HFFc6 (cell line): ENCODE measurements at regions not wholly inside any gene's neighbourhood (a gene's known extent, or its start where the extent isn't known, plus 50 kb on each side); places are given as distances from the start of the nearest gene placed in this dataset.

Source experiments
- DNase-seq: peaks from one replicate; pipeline ENCODE4 v3.0.0-alpha.2; 2018
- H3K27ac Mint-ChIP-seq: 2 replicates; pipeline ENCODE4 v1.8.0; 2020; ENCODE audit warnings: mild to moderate bottlenecking, mixed read lengths
- H3K27me3 Mint-ChIP-seq: 2 replicates; pipeline ENCODE4 v1.8.0; 2021; ENCODE audit warnings: mild to moderate bottlenecking, moderate library complexity, mixed read lengths; ENCODE audit not compliant: insufficient read depth
- H3K36me3 Mint-ChIP-seq: 2 replicates; pipeline ENCODE4 v1.8.0; 2021; ENCODE audit warnings: low read depth, mixed read lengths
- H3K4me1 Mint-ChIP-seq: 2 replicates; pipeline ENCODE4 v1.8.0; 2020; ENCODE audit warnings: low read depth, mixed read lengths
- H3K4me3 Mint-ChIP-seq: 2 replicates; pipeline ENCODE4 v1.8.0; 2020; ENCODE audit warnings: mild to moderate bottlenecking, moderate library complexity, mixed read lengths
- H3K9me3 Mint-ChIP-seq: 2 replicates; pipeline ENCODE4 v1.8.0; 2020; ENCODE audit warnings: mild to moderate bottlenecking, mixed read lengths
- TF ChIP-seq, protein P1 (sequence below): fragments of 200-600 bp; sonication (generic); IDR thresholded peaks from 2 replicates; pipeline ENCODE4 v1.5.0; 2021; ENCODE audit warnings: antibody characterized with exemption, mild to moderate bottlenecking

DNA sequence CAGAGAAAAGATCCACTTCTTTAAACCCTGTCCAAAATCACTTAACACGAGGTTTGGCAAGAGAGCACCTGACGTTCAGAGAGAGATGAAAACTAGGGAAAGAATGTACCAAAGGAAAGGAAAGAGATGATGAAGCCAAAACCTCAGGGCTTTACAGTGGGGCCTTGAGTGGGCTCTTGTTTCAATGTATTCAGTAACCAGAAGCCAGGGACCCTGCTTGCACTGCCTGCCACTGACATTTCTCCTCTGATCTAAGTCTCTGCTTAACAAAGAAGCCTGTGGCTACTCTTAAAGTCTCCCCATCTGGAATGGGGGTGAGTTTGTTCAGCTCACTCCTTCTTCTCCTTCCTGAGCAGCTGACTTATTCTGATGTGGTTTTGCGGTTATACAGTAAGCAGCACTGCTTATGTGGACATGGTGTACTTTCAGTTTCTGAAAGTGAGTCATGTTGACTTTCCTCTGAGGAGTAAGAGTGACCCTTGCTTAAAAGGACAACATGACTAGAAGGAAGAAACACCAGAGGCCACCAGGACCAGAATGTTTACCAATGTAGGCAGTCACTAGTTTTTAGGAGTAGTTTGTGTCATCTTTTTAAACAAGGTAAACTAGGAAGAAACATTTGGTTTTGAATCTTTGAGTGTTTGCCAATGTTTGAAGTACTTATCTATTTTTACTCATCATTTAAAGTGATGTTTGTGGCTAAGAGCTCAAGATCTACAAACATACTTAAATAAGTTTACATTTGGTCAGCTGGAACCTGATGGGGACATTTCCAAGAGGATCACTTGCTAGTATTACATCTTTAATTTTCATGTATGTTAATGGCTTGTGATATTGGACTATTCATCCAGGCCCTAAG is 87.4 kb downstream of the FASLG start:
- Mint-ChIP-seq H3K4me3 (peak overlapping the region; percentile 29), H3K27me3 (peaks cover 2% of the 10 kb centered on the region), H3K27ac (peak overlapping the region; percentile 67), H3K9me3 (no peaks in the 10 kb centered on the region), H3K36me3 (no peaks in the 10 kb centered on the region), H3K4me1 (peaks cover 42% of the 10 kb centered on the region)
- TF ChIP-seq, protein P1, sequence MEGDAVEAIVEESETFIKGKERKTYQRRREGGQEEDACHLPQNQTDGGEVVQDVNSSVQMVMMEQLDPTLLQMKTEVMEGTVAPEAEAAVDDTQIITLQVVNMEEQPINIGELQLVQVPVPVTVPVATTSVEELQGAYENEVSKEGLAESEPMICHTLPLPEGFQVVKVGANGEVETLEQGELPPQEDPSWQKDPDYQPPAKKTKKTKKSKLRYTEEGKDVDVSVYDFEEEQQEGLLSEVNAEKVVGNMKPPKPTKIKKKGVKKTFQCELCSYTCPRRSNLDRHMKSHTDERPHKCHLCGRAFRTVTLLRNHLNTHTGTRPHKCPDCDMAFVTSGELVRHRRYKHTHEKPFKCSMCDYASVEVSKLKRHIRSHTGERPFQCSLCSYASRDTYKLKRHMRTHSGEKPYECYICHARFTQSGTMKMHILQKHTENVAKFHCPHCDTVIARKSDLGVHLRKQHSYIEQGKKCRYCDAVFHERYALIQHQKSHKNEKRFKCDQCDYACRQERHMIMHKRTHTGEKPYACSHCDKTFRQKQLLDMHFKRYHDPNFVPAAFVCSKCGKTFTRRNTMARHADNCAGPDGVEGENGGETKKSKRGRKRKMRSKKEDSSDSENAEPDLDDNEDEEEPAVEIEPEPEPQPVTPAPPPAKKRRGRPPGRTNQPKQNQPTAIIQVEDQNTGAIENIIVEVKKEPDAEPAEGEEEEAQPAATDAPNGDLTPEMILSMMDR: no peak
- peak; percentile 99 for DNase-seq

DNA sequence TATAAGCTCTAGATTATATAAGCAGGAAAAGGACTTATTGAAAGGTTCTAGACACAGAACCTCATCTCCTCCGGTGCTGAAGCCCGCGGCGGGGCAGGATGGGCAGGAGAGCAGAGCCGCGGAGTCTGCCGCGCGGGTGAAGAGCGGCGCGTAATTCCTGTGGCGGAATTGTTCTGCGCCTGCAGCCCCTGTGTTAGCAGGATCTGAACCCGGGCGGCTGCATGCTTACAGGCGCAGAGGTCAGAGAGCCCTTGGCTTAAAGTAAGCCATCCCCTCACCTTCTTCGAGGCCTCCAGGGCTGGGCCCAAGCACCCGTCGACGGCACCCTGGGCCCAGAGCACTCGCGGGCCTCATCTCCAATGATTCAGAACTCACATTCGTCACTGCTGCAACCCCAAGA is 89.3 kb downstream of the FASLG start:
- TF ChIP-seq, protein P1: no peak
- no peak for DNase-seq
- Mint-ChIP-seq H3K9me3 (no peaks in the 10 kb centered on the region), H3K36me3 (no peaks in the 10 kb centered on the region), H3K27ac (no peak overlapping the region), H3K4me3 (no peak overlapping the region), H3K4me1 (peaks cover 36% of the 10 kb centered on the region), H3K27me3 (peaks cover 3% of the 10 kb centered on the region; the same call in 1 of the 2 replicates)

DNA sequence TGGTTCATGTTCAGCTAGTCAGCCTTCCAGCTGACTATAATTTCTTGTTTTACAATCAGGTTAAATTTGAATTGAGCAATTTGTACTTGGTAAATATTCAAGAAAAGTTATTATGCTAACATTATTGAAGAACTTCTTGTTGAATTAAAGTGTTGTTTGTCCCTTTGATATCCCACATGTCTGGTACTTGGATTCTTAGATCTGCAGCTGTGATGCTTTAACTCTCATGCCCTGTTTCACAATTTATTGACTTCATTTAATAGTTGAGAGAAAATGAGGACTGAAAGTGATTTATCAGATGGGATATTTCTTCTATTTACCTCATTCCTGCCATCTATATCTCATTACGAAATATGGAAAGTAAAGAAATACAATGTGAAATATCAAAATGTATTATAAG is 92.8 kb downstream of the FASLG start:
- Mint-ChIP-seq H3K27ac (no peak overlapping the region), H3K9me3 (no peaks in the 10 kb centered on the region)

GRCh38 chr1:172753964-172754363 is 95.1 kb downstream of the FASLG start:
- TF ChIP-seq, protein P1: no peak
- no peak overlapping the region for H3K27ac Mint-ChIP-seq
- H3K4me1 Mint-ChIP-seq: no peaks in the 10 kb centered on the region
- DNase-seq: no peak
- no peak overlapping the region for H3K4me3 Mint-ChIP-seq
- no peaks in the 10 kb centered on the region for H3K9me3 Mint-ChIP-seq
- H3K27me3 Mint-ChIP-seq: peaks cover 3% of the 10 kb centered on the region; the same call in 1 of the 2 replicates
- no peaks in the 10 kb centered on the region for H3K36me3 Mint-ChIP-seq

More for the DNA sequence above, 92.8 kb downstream of the FASLG start:
- Mint-ChIP-seq H3K36me3 (no peaks in the 10 kb centered on the region), H3K4me1 (peaks cover 9% of the 10 kb centered on the region), H3K4me3 (no peak overlapping the region), H3K27me3 (peaks cover 3% of the 10 kb centered on the region; the same call in 1 of the 2 replicates)
- TF ChIP-seq, protein P1: no peak
- DNase-seq: no peak

DNA sequence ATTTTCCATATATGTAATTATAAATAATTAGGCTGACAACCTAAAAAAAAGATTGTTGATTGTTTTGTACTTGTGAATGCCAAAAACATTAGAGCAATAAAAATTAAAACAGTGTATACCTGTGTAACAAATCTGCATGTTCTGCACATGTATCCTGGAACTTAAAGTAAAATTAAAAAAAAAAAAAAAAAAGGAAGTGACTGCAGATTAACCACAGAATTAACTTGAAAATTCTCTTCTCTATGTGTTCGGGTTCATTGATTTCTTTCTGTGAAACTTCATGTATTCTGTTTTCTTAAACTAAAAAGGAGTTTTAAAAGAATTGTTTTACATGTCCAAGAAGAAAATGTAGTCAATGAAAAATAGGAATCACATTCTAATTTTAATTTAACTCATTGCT is 95.7 kb downstream of the FASLG start:
- Mint-ChIP-seq H3K36me3 (no peaks in the 10 kb centered on the region), H3K4me1 (no peaks in the 10 kb centered on the region), H3K27ac (no peak overlapping the region), H3K27me3 (peaks cover 6% of the 10 kb centered on the region), H3K9me3 (no peaks in the 10 kb centered on the region), H3K4me3 (no peak overlapping the region)
- DNase-seq: no peak
- TF ChIP-seq, protein P1: no peak
